ENCODE measurements at regions not wholly inside any gene's neighbourhood (a gene's known extent, or its start where the extent isn't known, plus 50 kb on each side); places are given as distances from the start of the nearest gene placed in this dataset.

DNA sequence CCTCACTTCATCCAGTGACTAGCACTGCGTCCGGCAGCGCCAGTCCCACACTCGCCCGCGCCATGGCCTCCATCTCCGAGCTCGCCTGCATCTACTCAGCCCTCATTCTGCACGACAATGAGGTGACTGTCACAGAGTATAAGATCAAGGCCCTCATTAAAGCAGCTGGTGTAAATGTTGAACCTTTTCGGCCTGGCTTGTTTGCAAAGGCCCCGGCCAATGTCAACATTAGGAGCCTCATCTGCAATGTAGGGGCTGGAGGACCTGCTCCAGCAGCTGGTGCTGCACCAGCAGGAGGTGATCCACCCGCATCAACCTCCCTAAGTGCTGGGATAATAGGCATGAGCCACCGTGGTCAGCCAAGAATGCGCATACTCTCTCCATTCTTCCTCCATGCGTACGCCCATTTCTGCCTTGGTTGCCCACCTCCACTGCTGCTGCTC lies 59.9 kb downstream of the IRF2BPL start:
- ChIA-PET RAD21 (ENCODE audit: unreplicated experiment) (interaction anchor here (0.6 to 1.6 kb wide), 5 partner anchors 9 to 54 kb away, joined by 3 to 9 read pairs (median 5); no protein-coding TSS in a partner anchor), POLR2A (interaction anchor here (0.6 to 2.1 kb wide), 5 partner anchors 9 to 115 kb away, joined by 3 to 12 read pairs (median 7); no protein-coding TSS in a partner anchor), CTCF (interaction anchor here (0.9 to 2.8 kb wide), 4 partner anchors 55 to 102 kb away, joined by 3 to 9 read pairs (median 3); no protein-coding TSS in a partner anchor), SMC1A (ENCODE audit: uncharacterized antibody, unreplicated experiment) (interaction anchor here (1.3 to 1.7 kb wide), 2 partner anchors 9 to 40 kb away, joined by 3 to 10 read pairs; no protein-coding TSS in a partner anchor)
- no peak overlapping the region for H3K4me3 ChIP-seq
- in situ Hi-C loops (cut with MboI) = no loop called here
- FAIRE-seq (no peak), DNase-seq (ENCODE audit: low read depth, low spot score) (no peak), ATAC-seq (no peak)
- no peak overlapping the region for H3K27ac ChIP-seq (ENCODE audit: control insufficient read depth, insufficient read depth)
- no peaks in the 10 kb centered on the region; a peak in 1 of 4 replicates for H3K36me3 ChIP-seq (ENCODE audit: control insufficient read depth in 2 of 2, insufficient read depth in 2 of 2, low read length in 1 of 2)
- H2AFZ ChIP-seq (ENCODE audit: control insufficient read depth, low read depth, low read length) = no peak overlapping the region
- intact Hi-C loops (cut with micrococcal nuclease; ENCODE audit: unreplicated experiment) = no loop called here
- H3K27me3 ChIP-seq (replicated peaks in 1 of 2; ENCODE audit: control insufficient read depth in 2 of 2, insufficient read depth in 2 of 2, low read length in 1 of 2) = no peaks in the 10 kb centered on the region
- WGBS (ENCODE audit: insufficient coverage, insufficient replicate concordance, low lambda C conversion rate, missing lambda C conversion rate) = 93% methylated on average over 16 of the region's 16 CpGs
- peaks cover 21% of the 10 kb centered on the region for H3K4me1 ChIP-seq (ENCODE audit: control insufficient read depth, insufficient read depth, low read length)
- H3K79me2 ChIP-seq (ENCODE audit: control insufficient read depth, insufficient read depth, low read length) = peaks cover 3% of the 10 kb centered on the region
- H3K4me2 ChIP-seq (ENCODE audit: control insufficient read depth, insufficient read depth) = no peak overlapping the region
- H3K9ac ChIP-seq (ENCODE audit: control insufficient read depth, insufficient read depth, low read length) = no peak overlapping the region
- no TSS peak for BruUV-seq (replicated peaks)
- no peaks in the 10 kb centered on the region for H4K20me1 ChIP-seq (ENCODE audit: control insufficient read depth, insufficient read depth)
- TF ChIP-seq RAD51 (IDR thresholded peaks at IDR 0.05) = no peak
- TF ChIP-seq EED (IDR thresholded peaks at IDR 0.05; ENCODE audit: low read depth) = no peak
- TF ChIP-seq KAT2A (conservative IDR thresholded peaks at IDR 0.05; ENCODE audit: control insufficient read depth, low read depth, low read length) = no peak
- TF ChIP-seq MYC (IDR thresholded peaks at IDR 0.05; ENCODE audit: insufficient read depth, insufficient read length, insufficient replicate concordance, low read length, severe bottlenecking) = no peak
- no peak for TF ChIP-seq RAD21 (IDR thresholded peaks at IDR 0.05; ENCODE audit: insufficient read depth, low read depth, low read length)
- TF ChIP-seq CBX5 (IDR thresholded peaks at IDR 0.05; ENCODE audit: low read depth) = no peak
- TF ChIP-seq HDAC2 (IDR thresholded peaks at IDR 0.05) = no peak
- no peak for TF ChIP-seq KLF5 (IDR thresholded peaks at IDR 0.05; ENCODE audit: partially characterized antibody)
- no peak for TF ChIP-seq ZBED1 (IDR thresholded peaks at IDR 0.05; ENCODE audit: borderline replicate concordance)
- TF ChIP-seq GATAD2B (conservative IDR thresholded peaks at IDR 0.05; ENCODE audit: low read depth) = no peak
- TF ChIP-seq CHD4 (IDR thresholded peaks at IDR 0.05) = no peak
- no peak for TF ChIP-seq ZNF384 (IDR thresholded peaks at IDR 0.05; ENCODE audit: borderline replicate concordance, low read depth, low read length)
- no peaks in the 10 kb centered on the region for H3K9me3 ChIP-seq (replicated peaks; ENCODE audit: control insufficient read depth, insufficient read depth, low read length)

Data from GM12878 (cell line).